ENCODE measurements at regions not wholly inside any gene's neighbourhood (a gene's known extent, or its start where the extent isn't known, plus 50 kb on each side); places are given as distances from the start of the nearest gene placed in this dataset.

- Histone ChIP-seq H3K4me1 (replicated peaks) (no peaks in the 10 kb centered on the region), H3K27me3 (replicated peaks; ENCODE audit: insufficient read depth) (no peaks in the 10 kb centered on the region), H3K27ac (no peak overlapping the region), H3K9me3 (no peaks in the 10 kb centered on the region), H3K36me3 (no peaks in the 10 kb centered on the region), H3K4me3 (no peak overlapping the region)
- TF ChIP-seq POLR2AphosphoS5 (IDR thresholded peaks at IDR 0.05): no peak
- no peak for TF ChIP-seq CTCF (IDR thresholded peaks at IDR 0.05)
- 59% methylated on average over 2 of the region's 2 CpGs for WGBS
- intact Hi-C loops (cut with DNase I): no loop called here
- no peak for DNase-seq (ENCODE audit: low spot score)
Measured at GRCh38 chr6:138685257-138685656, 88.3 kb upstream of the CCDC28A start.

GRCh38 chr6:138685781-138686180 is 87.8 kb upstream of the CCDC28A start:
- TF ChIP-seq POLR2AphosphoS5 (IDR thresholded peaks at IDR 0.05): no peak
- no peak for TF ChIP-seq POLR2A (IDR thresholded peaks at IDR 0.05)
- TF ChIP-seq CTCF (IDR thresholded peaks at IDR 0.05): no peak
- no peaks in the 10 kb centered on the region for H3K9me3 ChIP-seq
- no peak overlapping the region for H3K27ac ChIP-seq
- intact Hi-C loops (cut with DNase I): no loop called here
- no peak for DNase-seq (ENCODE audit: low spot score)
- no peaks in the 10 kb centered on the region for H3K36me3 ChIP-seq
- H3K4me3 ChIP-seq: no peak overlapping the region
- H3K4me1 ChIP-seq (replicated peaks): no peaks in the 10 kb centered on the region
- H3K27me3 ChIP-seq (replicated peaks; ENCODE audit: insufficient read depth): no peaks in the 10 kb centered on the region

GRCh38 chr6:138688580-138688979 is 85.0 kb upstream of the CCDC28A start:
- Histone ChIP-seq H3K36me3 (no peaks in the 10 kb centered on the region), H3K4me3 (no peak overlapping the region), H3K4me1 (replicated peaks) (no peaks in the 10 kb centered on the region), H3K27ac (no peak overlapping the region), H3K9me3 (no peaks in the 10 kb centered on the region), H3K27me3 (replicated peaks; ENCODE audit: insufficient read depth) (no peaks in the 10 kb centered on the region)
- 95% methylated on average over 4 of the region's 4 CpGs for WGBS
- DNase-seq (ENCODE audit: low spot score): no peak
- intact Hi-C loops (cut with DNase I): no loop called here
- no peak for TF ChIP-seq POLR2AphosphoS5 (IDR thresholded peaks at IDR 0.05)
- no peak for TF ChIP-seq CTCF (IDR thresholded peaks at IDR 0.05)
- no peak for TF ChIP-seq POLR2A (IDR thresholded peaks at IDR 0.05)

GRCh38 chr6:138689849-138690248 is 83.7 kb upstream of the CCDC28A start:
- Histone ChIP-seq H3K4me1 (replicated peaks) (no peaks in the 10 kb centered on the region), H3K36me3 (no peaks in the 10 kb centered on the region), H3K27me3 (replicated peaks; ENCODE audit: insufficient read depth) (no peaks in the 10 kb centered on the region), H3K4me3 (no peak overlapping the region), H3K27ac (no peak overlapping the region), H3K9me3 (no peaks in the 10 kb centered on the region)
- WGBS: 85% methylated on average over 6 of the region's 6 CpGs
- DNase-seq (ENCODE audit: low spot score): no peak
- TF ChIP-seq CTCF (IDR thresholded peaks at IDR 0.05): no peak
- no peak for TF ChIP-seq POLR2AphosphoS5 (IDR thresholded peaks at IDR 0.05)
- no peak for TF ChIP-seq POLR2A (IDR thresholded peaks at IDR 0.05)
- intact Hi-C loops (cut with DNase I): no loop called here

GRCh38 chr6:138690975-138691594 is 82.5 kb upstream of the CCDC28A start:
- no peaks in the 10 kb centered on the region for H3K9me3 ChIP-seq
- H3K4me3 ChIP-seq: no peak overlapping the region
- no peaks in the 10 kb centered on the region for H3K27me3 ChIP-seq (replicated peaks; ENCODE audit: insufficient read depth)
- H3K36me3 ChIP-seq: no peaks in the 10 kb centered on the region
- TF ChIP-seq POLR2A (IDR thresholded peaks at IDR 0.05): no peak
- no peak for TF ChIP-seq CTCF (IDR thresholded peaks at IDR 0.05)
- TF ChIP-seq POLR2AphosphoS5 (IDR thresholded peaks at IDR 0.05): no peak
- 76% methylated on average over 11 of the region's 11 CpGs for WGBS
- no peak overlapping the region for H3K27ac ChIP-seq
- no peaks in the 10 kb centered on the region for H3K4me1 ChIP-seq (replicated peaks)
- no peak for DNase-seq (ENCODE audit: low spot score)
- intact Hi-C loops (cut with DNase I): no loop called here
